Left ventricle myocardium inferior (tissue), 1 donor: ENCODE measurements at regions not wholly inside any gene's neighbourhood (a gene's known extent, or its start where the extent isn't known, plus 50 kb on each side); places are given as distances from the start of the nearest gene placed in this dataset.

ENCODE experiments used
- DNase-seq: peaks from one replicate; pipeline ENCODE4 v3.0.0-alpha.2; 2020
- H3K27ac ChIP-seq: fragments of 200-600 bp; replicated peaks from 2 replicates; pipeline ENCODE4 v1.8.0; 2021
- H3K27me3 ChIP-seq: fragments of 200-600 bp; 2 replicates; pipeline ENCODE4 v1.8.0; 2021; ENCODE audit warnings: low read depth
- H3K36me3 ChIP-seq: fragments of 200-600 bp; 2 replicates; pipeline ENCODE4 v1.8.0; 2021
- H3K4me1 ChIP-seq: fragments of 200-600 bp; 2 replicates; pipeline ENCODE4 v1.8.0; 2021
- H3K4me3 ChIP-seq: fragments of 200-600 bp; 2 replicates; pipeline ENCODE4 v1.8.0; 2021; ENCODE audit warnings: mild to moderate bottlenecking, moderate library complexity
- H3K9me3 ChIP-seq: fragments of 200-600 bp; replicated peaks from 2 replicates; pipeline ENCODE4 v1.8.0; 2021
- CTCF ChIP-seq: fragments of 200-600 bp; IDR thresholded peaks from 2 replicates; pipeline ENCODE4 v1.8.0; 2021; ENCODE audit warnings: antibody characterized with exemption, mild to moderate bottlenecking, borderline replicate concordance
- intact Hi-C: fragments of 100-400 bp; cut with micrococcal nuclease; formaldehyde crosslinking; loops from one replicate; pipeline ENCODE4 v1.11.0; 2022
- donor health status: DM: no; HTN: yes; CAD: no; lungs with severe emphysema.

- H3K36me3 ChIP-seq = no peaks in the 10 kb centered on the region
- H3K4me1 ChIP-seq = no peaks in the 10 kb centered on the region
- H3K4me3 ChIP-seq = no peak overlapping the region
- H3K27me3 ChIP-seq = peaks cover 10% of the 10 kb centered on the region
- intact Hi-C loops = no loop called here
- DNase-seq = no peak
- H3K27ac ChIP-seq = no peak overlapping the region
- peaks cover 7% of the 10 kb centered on the region for H3K9me3 ChIP-seq
- no peak for TF ChIP-seq CTCF
Measured at GRCh38 chr7:7090460-7090859, 91.9 kb upstream of the C1GALT1 start.

- no peak overlapping the region for H3K27ac ChIP-seq
- H3K9me3 ChIP-seq = no peaks in the 10 kb centered on the region
- no peaks in the 10 kb centered on the region for H3K36me3 ChIP-seq
- TF ChIP-seq CTCF = no peak
- intact Hi-C loops = no loop called here
- no peaks in the 10 kb centered on the region for H3K27me3 ChIP-seq
- H3K4me1 ChIP-seq = peaks cover 21% of the 10 kb centered on the region
- no peak for DNase-seq
- H3K4me3 ChIP-seq = no peak overlapping the region
Measured at GRCh38 chr7:7098280-7098818, 84.0 kb upstream of the C1GALT1 start.

GRCh38 chr7:7099584-7100014 is 82.7 kb upstream of the C1GALT1 start:
- Histone ChIP-seq H3K9me3 (no peaks in the 10 kb centered on the region), H3K27me3 (no peaks in the 10 kb centered on the region), H3K27ac (peak overlapping the region; percentile 7), H3K4me3 (no peak overlapping the region), H3K36me3 (no peaks in the 10 kb centered on the region), H3K4me1 (peaks cover 24% of the 10 kb centered on the region)
- intact Hi-C loops = loop anchor here (10.0 kb wide), 1 partner anchor 325 kb away; no protein-coding TSS in a partner anchor
- DNase-seq = peak; percentile 65
- TF ChIP-seq CTCF = no peak

- no peak for DNase-seq
- Histone ChIP-seq H3K9me3 (no peaks in the 10 kb centered on the region), H3K4me1 (peaks cover 24% of the 10 kb centered on the region), H3K27me3 (no peaks in the 10 kb centered on the region), H3K36me3 (no peaks in the 10 kb centered on the region), H3K4me3 (no peak overlapping the region), H3K27ac (peak overlapping the region; percentile 7)
- TF ChIP-seq CTCF = no peak
- intact Hi-C loops = loop anchor here (10.0 kb wide), 1 partner anchor 324 kb away; no protein-coding TSS in a partner anchor
Measured at GRCh38 chr7:7100432-7100849, 81.9 kb upstream of the C1GALT1 start.

GRCh38 chr7:7102906-7103305 is 79.4 kb upstream of the C1GALT1 start:
- no peaks in the 10 kb centered on the region for H3K36me3 ChIP-seq
- no peaks in the 10 kb centered on the region for H3K27me3 ChIP-seq
- DNase-seq = no peak
- intact Hi-C loops = loop anchor here (10.0 kb wide), 1 partner anchor 322 kb away; no protein-coding TSS in a partner anchor
- TF ChIP-seq CTCF = no peak
- no peak overlapping the region for H3K27ac ChIP-seq
- H3K9me3 ChIP-seq = no peaks in the 10 kb centered on the region
- H3K4me3 ChIP-seq = peak overlapping the region; percentile 30
- peaks cover 24% of the 10 kb centered on the region for H3K4me1 ChIP-seq
